PC-3 (cell line): ENCODE measurements at regions not wholly inside any gene's neighbourhood (a gene's known extent, or its start where the extent isn't known, plus 50 kb on each side); places are given as distances from the start of the nearest gene placed in this dataset.

Source experiments
- CTCF ChIP-seq: fragments of 300-600 bp; sonication (generic); conservative IDR thresholded peaks from 2 replicates; pipeline ENCODE4 v1.5.1; 2017; ENCODE audit warnings: antibody characterized with exemption, low read depth, mild to moderate bottlenecking, low read length
- EZH2 ChIP-seq: fragments of 300-600 bp; sonication (generic); IDR thresholded peaks from one replicate; pipeline ENCODE4 v1.6.1; 2017; ENCODE audit warnings: antibody characterized with exemption, mild to moderate bottlenecking, low read length; ENCODE audit not compliant: unreplicated experiment
- EZH2phosphoT487 ChIP-seq: fragments of 300-600 bp; sonication (generic); IDR thresholded peaks from 2 replicates; pipeline ENCODE4 v1.6.1; 2018; ENCODE audit warnings: mild to moderate bottlenecking, antibody characterized with exemption, low read length, borderline replicate concordance

- TF ChIP-seq CTCF (no peak), EZH2 (no peak), EZH2phosphoT487 (no peak)
Measured at GRCh38 chr14:97843066-97843465, 1045.9 kb downstream of the VRK1 start.
